Mucosa of descending colon (tissue), 3 donors: ENCODE measurements at regions not wholly inside any gene's neighbourhood (a gene's known extent, or its start where the extent isn't known, plus 50 kb on each side); places are given as distances from the start of the nearest gene placed in this dataset.

ENCODE experiments used
- ATAC-seq: fragments of 200-7000 bp; cut with Tn5 transposase; one replicate; pipeline ENCODE4 v1.9.1; 2020; ENCODE audit warnings: mild to moderate bottlenecking, moderate library complexity
- DNase-seq, 3 donors: peaks; one replicate each; pipeline ENCODE4 v3.0.0-alpha.2; 2020
- H3K36me3 ChIP-seq: fragments of 200-600 bp; one replicate; pipeline ENCODE4 v1.8.0; 2021; ENCODE audit warnings: low read depth, mild to moderate bottlenecking
- H3K4me1 ChIP-seq: fragments of 200-600 bp; one replicate; pipeline ENCODE4 v1.8.0; 2021; ENCODE audit warnings: low read depth, mild to moderate bottlenecking
- H3K4me3 ChIP-seq: fragments of 200-600 bp; one replicate; pipeline ENCODE4 v1.8.0; 2021; ENCODE audit warnings: mild to moderate bottlenecking
- H3K9me3 ChIP-seq: fragments of 200-600 bp; one replicate; pipeline ENCODE4 v1.8.0; 2021; ENCODE audit warnings: mild to moderate bottlenecking
- CTCF ChIP-seq: fragments of 200-600 bp; IDR thresholded peaks from one replicate; pipeline ENCODE4 v1.8.0; 2022; ENCODE audit warnings: antibody characterized with exemption, mild to moderate bottlenecking
- intact Hi-C, 2 donors: fragments of 100-400 bp; cut with DNase I in 1 of 2; cut with micrococcal nuclease in 1 of 2; formaldehyde crosslinking; loops; one replicate each; pipeline versions ENCODE4 v1.11.0 to v1.11.1; 2022; cut with DNase I, micrococcal nuclease
- donor health status: DM: no; HTN: no; CAD: no; lungs with moderate emphysema.
- donor health status: DM: no; HTN: no; CAD: no.
- donor health status: DM: no; HTN: yes; CAD: no.

- ATAC-seq (no peak), DNase-seq (no peak)
- Histone ChIP-seq H3K9me3 (no peaks in the 10 kb centered on the region), H3K4me3 (no peak overlapping the region), H3K4me1 (no peaks in the 10 kb centered on the region), H3K36me3 (no peaks in the 10 kb centered on the region)
- intact Hi-C loops = no loop called here
- no peak for TF ChIP-seq CTCF
Observed at GRCh38 chr16:79797486-79797885, 196.9 kb upstream of the MAF start.

- no peak for DNase-seq
- no peaks in the 10 kb centered on the region for H3K4me1 ChIP-seq
- no peak for ATAC-seq
- no peaks in the 10 kb centered on the region for H3K36me3 ChIP-seq
- intact Hi-C loops = no loop called here
- no peak for TF ChIP-seq CTCF
- H3K9me3 ChIP-seq = no peaks in the 10 kb centered on the region
- no peak overlapping the region for H3K4me3 ChIP-seq
Observed at GRCh38 chr16:79795556-79795955, 195.0 kb upstream of the MAF start.

- no peaks in the 10 kb centered on the region for H3K9me3 ChIP-seq
- TF ChIP-seq CTCF = no peak
- no peaks in the 10 kb centered on the region for H3K36me3 ChIP-seq
- H3K4me3 ChIP-seq = no peak overlapping the region
- ATAC-seq = no peak
- intact Hi-C loops = no loop called here
- no peaks in the 10 kb centered on the region for H3K4me1 ChIP-seq
- no peak for DNase-seq
Observed at GRCh38 chr16:79794941-79795340, 194.4 kb upstream of the MAF start.

GRCh38 chr16:79792664-79793351 lies 192.3 kb upstream of the MAF start:
- Histone ChIP-seq H3K4me1 (no peaks in the 10 kb centered on the region), H3K4me3 (no peak overlapping the region), H3K36me3 (no peaks in the 10 kb centered on the region), H3K9me3 (no peaks in the 10 kb centered on the region)
- DNase-seq (peak in 1 of 3 donors; percentile 23), ATAC-seq (no peak)
- intact Hi-C loops = no loop called here
- no peak for TF ChIP-seq CTCF

GRCh38 chr16:79792076-79792475 lies 191.5 kb upstream of the MAF start:
- Histone ChIP-seq H3K9me3 (no peaks in the 10 kb centered on the region), H3K36me3 (no peaks in the 10 kb centered on the region), H3K4me1 (no peaks in the 10 kb centered on the region), H3K4me3 (no peak overlapping the region)
- ATAC-seq = no peak
- intact Hi-C loops = no loop called here
- DNase-seq = no peak
- no peak for TF ChIP-seq CTCF

GRCh38 chr16:79790854-79791253 lies 190.3 kb upstream of the MAF start:
- no peak for TF ChIP-seq CTCF
- no peak for ATAC-seq
- DNase-seq = no peak
- H3K4me3 ChIP-seq = no peak overlapping the region
- H3K9me3 ChIP-seq = no peaks in the 10 kb centered on the region
- no peaks in the 10 kb centered on the region for H3K36me3 ChIP-seq
- H3K4me1 ChIP-seq = no peaks in the 10 kb centered on the region
- intact Hi-C loops = no loop called here
